ENCODE measurements at regions not wholly inside any gene's neighbourhood (a gene's known extent, or its start where the extent isn't known, plus 50 kb on each side); places are given as distances from the start of the nearest gene placed in this dataset.

DNA sequence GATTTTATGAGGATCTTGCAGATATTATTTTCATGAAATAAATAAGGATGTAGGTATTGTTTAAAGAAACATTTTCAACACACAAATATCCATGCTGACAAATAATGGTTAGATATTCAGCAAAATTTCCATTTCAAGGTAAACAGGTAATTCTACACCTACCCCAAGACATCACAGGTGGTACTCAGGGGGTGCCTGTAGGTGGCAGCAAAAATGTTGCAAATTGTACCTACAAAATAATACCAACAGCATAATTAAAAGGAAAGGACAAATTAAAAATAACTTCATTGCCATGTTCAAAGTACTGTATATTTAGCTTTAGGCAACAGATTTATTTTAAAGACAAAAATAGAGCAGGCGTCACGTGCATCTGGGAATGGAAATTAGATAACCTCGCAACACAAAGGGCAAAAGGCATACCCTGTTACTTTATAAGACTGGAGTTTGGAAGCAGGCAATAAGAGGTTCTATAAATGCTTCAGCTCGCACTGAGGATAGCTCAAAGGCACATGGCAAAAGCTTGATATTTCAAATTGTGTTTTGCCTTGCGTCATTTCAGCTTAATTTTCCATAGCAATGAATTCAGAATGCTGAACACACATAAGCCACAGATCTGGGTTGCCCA lies 630.5 kb downstream of the TDRD15 start:
- TF ChIP-seq YY1 (IDR thresholded peaks at IDR 0.05; ENCODE audit: insufficient read depth, insufficient read length) = no peak
- no peak for TF ChIP-seq SUZ12 (IDR thresholded peaks at IDR 0.05; ENCODE audit: extremely low read depth, insufficient read depth, insufficient read length)
